Endothelial cell of umbilical vein (primary cell): ENCODE measurements at regions not wholly inside any gene's neighbourhood (a gene's known extent, or its start where the extent isn't known, plus 50 kb on each side); places are given as distances from the start of the nearest gene placed in this dataset.

Experiments used
- EZH2 ChIP-seq: IDR thresholded peaks from 2 replicates; pipeline ENCODE4 v1.6.1; 2012; ENCODE audit warnings: borderline replicate concordance, low read depth, mild to moderate bottlenecking, moderate library complexity, low read length, inconsistent platforms; ENCODE audit not compliant: severe bottlenecking
- FOS ChIP-seq: IDR thresholded peaks from 2 replicates; pipeline ENCODE4 v1.6.1; 2011; ENCODE audit warnings: mild to moderate bottlenecking, low read length, moderate library complexity, borderline replicate concordance; ENCODE audit not compliant: insufficient read depth
- JUN ChIP-seq: IDR thresholded peaks from 2 replicates; pipeline ENCODE4 v1.6.1; 2011; ENCODE audit warnings: borderline replicate concordance, low read depth; ENCODE audit not compliant: insufficient read length, insufficient read depth
- MYC ChIP-seq: IDR thresholded peaks from one replicate; pipeline ENCODE4 v1.6.1; 2011; ENCODE audit warnings: mild to moderate bottlenecking, low read depth, low read length
- POLR2A ChIP-seq: IDR thresholded peaks from 2 replicates; pipeline ENCODE4 v1.6.1; 2012; ENCODE audit warnings: low read depth, mild to moderate bottlenecking, control low read depth, low read length
- POLR2AphosphoS5 ChIP-seq: IDR thresholded peaks from 2 replicates; pipeline ENCODE4 v1.6.1; 2012; ENCODE audit warnings: low read depth, mild to moderate bottlenecking, control low read depth, low read length, moderate library complexity; ENCODE audit not compliant: insufficient read depth
- TF ChIP-seq, protein P1 (sequence below), 2 donors: IDR thresholded peaks; 1 replicate in 1 of 2; 2 replicates in 1 of 2; pipeline ENCODE4 v1.5.1; 2011; ENCODE audit warnings: low read length in 2 of 2, mild to moderate bottlenecking in 2 of 2, moderate library complexity in 2 of 2, control low read depth in 1 of 2, inconsistent platforms in 1 of 2, low read depth in 1 of 2; ENCODE audit not compliant: insufficient read depth in 1 of 2; ENCODE audit errors: extremely low read depth in 1 of 2
- TF ChIP-seq, protein P2 (sequence below): IDR thresholded peaks from 2 replicates; pipeline ENCODE4 v1.6.1; 2011; ENCODE audit not compliant: insufficient read depth, insufficient read length

DNA sequence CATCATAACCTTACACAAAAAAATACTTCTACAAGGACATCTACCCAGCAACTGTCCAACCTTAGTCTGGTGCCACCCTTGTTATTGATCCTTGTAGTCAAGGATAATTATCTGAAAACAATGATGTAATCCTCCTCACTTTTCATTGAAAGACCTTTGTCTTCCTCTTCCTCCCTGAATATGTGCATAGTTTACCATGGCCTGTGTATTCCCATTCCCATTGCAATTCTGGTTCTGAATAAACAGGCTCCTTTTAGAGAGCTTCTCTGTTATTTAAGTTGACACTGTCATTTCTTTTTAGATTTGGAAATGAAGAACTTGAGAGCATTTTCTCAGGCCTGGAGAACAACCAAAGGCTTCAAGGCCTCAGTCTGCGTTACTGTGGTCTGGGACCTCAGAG, 53.3 kb upstream of the RNF7 start:
- TF ChIP-seq, protein P1, sequence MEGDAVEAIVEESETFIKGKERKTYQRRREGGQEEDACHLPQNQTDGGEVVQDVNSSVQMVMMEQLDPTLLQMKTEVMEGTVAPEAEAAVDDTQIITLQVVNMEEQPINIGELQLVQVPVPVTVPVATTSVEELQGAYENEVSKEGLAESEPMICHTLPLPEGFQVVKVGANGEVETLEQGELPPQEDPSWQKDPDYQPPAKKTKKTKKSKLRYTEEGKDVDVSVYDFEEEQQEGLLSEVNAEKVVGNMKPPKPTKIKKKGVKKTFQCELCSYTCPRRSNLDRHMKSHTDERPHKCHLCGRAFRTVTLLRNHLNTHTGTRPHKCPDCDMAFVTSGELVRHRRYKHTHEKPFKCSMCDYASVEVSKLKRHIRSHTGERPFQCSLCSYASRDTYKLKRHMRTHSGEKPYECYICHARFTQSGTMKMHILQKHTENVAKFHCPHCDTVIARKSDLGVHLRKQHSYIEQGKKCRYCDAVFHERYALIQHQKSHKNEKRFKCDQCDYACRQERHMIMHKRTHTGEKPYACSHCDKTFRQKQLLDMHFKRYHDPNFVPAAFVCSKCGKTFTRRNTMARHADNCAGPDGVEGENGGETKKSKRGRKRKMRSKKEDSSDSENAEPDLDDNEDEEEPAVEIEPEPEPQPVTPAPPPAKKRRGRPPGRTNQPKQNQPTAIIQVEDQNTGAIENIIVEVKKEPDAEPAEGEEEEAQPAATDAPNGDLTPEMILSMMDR (IDR thresholded peaks at IDR 0.05; ENCODE audit: extremely low read depth in 1 of 2, insufficient read depth in 1 of 2, low read depth in 1 of 2, low read length in 2 of 2): no peak
- TF ChIP-seq, protein P2, sequence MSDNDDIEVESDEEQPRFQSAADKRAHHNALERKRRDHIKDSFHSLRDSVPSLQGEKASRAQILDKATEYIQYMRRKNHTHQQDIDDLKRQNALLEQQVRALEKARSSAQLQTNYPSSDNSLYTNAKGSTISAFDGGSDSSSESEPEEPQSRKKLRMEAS: no peak
- TF ChIP-seq POLR2A (no peak), FOS (no peak), POLR2AphosphoS5 (no peak), MYC (no peak), JUN (no peak), EZH2 (no peak)
